Natural killer cell (primary cell): ENCODE measurements at regions not wholly inside any gene's neighbourhood (a gene's known extent, or its start where the extent isn't known, plus 50 kb on each side); places are given as distances from the start of the nearest gene placed in this dataset.

Experiments used
- ATAC-seq, 3 donors: fragments of 150-1000 bp in 2 of 3; fragments of 200-7000 bp in 1 of 3; cut with Tn5 transposase; 1 replicate in 1 of 3; 2 replicates in 2 of 3; pipeline ENCODE4 v1.10.0; 2021; ENCODE audit warnings: mild to moderate bottlenecking in 2 of 3, moderate library complexity in 2 of 3
- DNase-seq, 2 donors: peaks; one replicate each; pipeline versions ENCODE4 v3.0.0 to v3.0.0-alpha.2; 2013 to 2021; ENCODE audit warnings: mixed read lengths in 1 of 2
- H3K27ac ChIP-seq: one replicate; pipeline ENCODE4 v1.5.1; 2013; ENCODE audit warnings: mild to moderate bottlenecking, low read length
- H3K27me3 ChIP-seq: one replicate; pipeline ENCODE4 v1.6.1; 2013; ENCODE audit warnings: low read length; ENCODE audit not compliant: control insufficient read depth, insufficient read depth
- H3K36me3 ChIP-seq: one replicate; pipeline ENCODE4 v1.6.1; 2013; ENCODE audit warnings: low read length; ENCODE audit not compliant: control insufficient read depth, insufficient read depth
- H3K4me1 ChIP-seq: one replicate; pipeline ENCODE4 v1.6.1; 2013; ENCODE audit warnings: low read length; ENCODE audit not compliant: control insufficient read depth, insufficient read depth
- H3K4me3 ChIP-seq: one replicate; pipeline ENCODE4 v1.5.1; 2013; ENCODE audit warnings: low read length
- H3K9me3 ChIP-seq: one replicate; pipeline ENCODE4 v1.6.1; 2013; ENCODE audit warnings: low read length; ENCODE audit not compliant: control insufficient read depth, insufficient read depth
- H3K27ac Mint-ChIP-seq, 2 donors: one replicate each; pipeline ENCODE4 v1.8.0; 2022; ENCODE audit warnings: mild to moderate bottlenecking in 2 of 2, mixed read lengths in 2 of 2, moderate library complexity in 1 of 2
- H3K27me3 Mint-ChIP-seq, 2 donors: one replicate each; pipeline ENCODE4 v1.8.0; 2022; ENCODE audit warnings: low read depth in 2 of 2, mixed read lengths in 2 of 2
- H3K36me3 Mint-ChIP-seq: one replicate; pipeline ENCODE4 v1.8.0; 2022; ENCODE audit warnings: mixed read lengths
- H3K4me1 Mint-ChIP-seq, 2 donors: one replicate each; pipeline ENCODE4 v1.8.0; 2022; ENCODE audit warnings: mixed read lengths in 2 of 2
- H3K4me3 Mint-ChIP-seq: one replicate; pipeline ENCODE4 v1.8.0; 2022; ENCODE audit warnings: mild to moderate bottlenecking, moderate library complexity, mixed read lengths
- H3K9me3 Mint-ChIP-seq, 2 donors: one replicate each; pipeline ENCODE4 v1.8.0; 2022; ENCODE audit warnings: mixed read lengths in 2 of 2
- CTCF ChIP-seq: fragments of 200-600 bp; IDR thresholded peaks from one replicate; pipeline ENCODE4 v1.8.0; 2022; ENCODE audit warnings: antibody characterized with exemption
- WGBS: methylation state at CpG from one replicate; pipeline ENCODE4 v1.1.7; 2013; ENCODE audit warnings: missing lambda C conversion rate; ENCODE audit not compliant: insufficient coverage; 5-methylcytosine and 5-hydroxymethylcytosine counted together
- intact Hi-C: fragments of 100-400 bp; cut with micrococcal nuclease; formaldehyde crosslinking; loops from one replicate; pipeline ENCODE4 v1.14.2; 2022

DNA sequence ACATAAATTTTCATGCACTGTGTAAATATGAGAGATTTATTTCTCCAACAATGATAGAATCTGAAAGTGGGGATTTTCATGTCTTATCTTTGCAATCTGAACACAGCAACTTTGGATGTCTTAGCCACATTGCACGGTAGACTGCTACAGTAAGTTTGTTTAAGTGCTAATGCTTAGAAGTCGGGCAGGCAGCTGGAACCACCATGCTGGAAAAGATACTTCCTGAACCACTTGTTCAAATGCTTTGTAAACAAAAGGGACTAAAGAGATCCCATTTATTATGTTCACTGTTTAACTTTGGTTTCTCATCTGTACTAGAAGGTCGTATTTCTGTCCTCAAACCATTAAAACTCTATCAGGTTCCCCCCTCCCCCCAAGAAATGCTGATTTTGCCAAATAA lies 555.9 kb upstream of the DIPK2B start:
- no peaks in the 10 kb centered on the region for H3K27me3 Mint-ChIP-seq
- H3K27ac ChIP-seq = no peak overlapping the region
- H3K4me1 ChIP-seq = peaks cover 51% of the 10 kb centered on the region
- no peaks in the 10 kb centered on the region for H3K36me3 ChIP-seq
- peak overlapping the region in 1 of 2 donors; percentile 53 for H3K27ac Mint-ChIP-seq
- DNase-seq = peak in 1 of 2 donors; percentile 63
- peaks cover 42 to 47% of the 10 kb centered on the region in 2 donors for H3K4me1 Mint-ChIP-seq
- no peaks in the 10 kb centered on the region for H3K9me3 Mint-ChIP-seq
- WGBS = 0% methylated on average over 2 of the region's 3 CpGs
- no peaks in the 10 kb centered on the region for H3K27me3 ChIP-seq
- intact Hi-C loops = loop anchor here (10.0 kb wide), 1 partner anchor 48 kb away; no protein-coding TSS in a partner anchor
- no peak overlapping the region for H3K4me3 ChIP-seq
- ATAC-seq = no peak
- H3K4me3 Mint-ChIP-seq = peak overlapping the region; percentile 33
- H3K9me3 ChIP-seq = no peaks in the 10 kb centered on the region
- TF ChIP-seq CTCF = no peak
- no peaks in the 10 kb centered on the region for H3K36me3 Mint-ChIP-seq

- Mint-ChIP-seq H3K27ac (peak overlapping the region in 1 of 2 donors; percentile 78), H3K4me3 (peak overlapping the region; percentile 58), H3K9me3 (no peaks in the 10 kb centered on the region), H3K36me3 (no peaks in the 10 kb centered on the region), H3K27me3 (no peaks in the 10 kb centered on the region), H3K4me1 (peaks cover 41 to 44% of the 10 kb centered on the region in 2 donors)
- Histone ChIP-seq H3K4me1 (peaks cover 50% of the 10 kb centered on the region), H3K27ac (peak overlapping the region; percentile 14), H3K4me3 (no peak overlapping the region), H3K36me3 (no peaks in the 10 kb centered on the region), H3K9me3 (no peaks in the 10 kb centered on the region), H3K27me3 (no peaks in the 10 kb centered on the region)
- DNase-seq (no peak), ATAC-seq (no peak)
- no peak for TF ChIP-seq CTCF
- WGBS = no CpG with 5 or more reads among the region's 2 CpGs
- intact Hi-C loops = loop anchor here (10.0 kb wide), 1 partner anchor 49 kb away; no protein-coding TSS in a partner anchor
These were observed 555.0 kb upstream of the DIPK2B start for GRCh38 chrX:45755703-45756102.

GRCh38 chrX:45751156-45751555 lies 550.5 kb upstream of the DIPK2B start:
- ATAC-seq (no peak), DNase-seq (no peak)
- no peak overlapping the region for H3K27ac ChIP-seq
- no peak overlapping the region for H3K4me3 ChIP-seq
- 67% methylated on average over 1 of the region's 3 CpGs for WGBS
- no peaks in the 10 kb centered on the region for H3K27me3 ChIP-seq
- Mint-ChIP-seq H3K36me3 (no peaks in the 10 kb centered on the region), H3K9me3 (no peaks in the 10 kb centered on the region), H3K27ac (peak overlapping the region in 1 of 2 donors; percentile 10), H3K4me1 (peaks cover 23 to 30% of the 10 kb centered on the region in 2 donors), H3K27me3 (no peaks in the 10 kb centered on the region), H3K4me3 (no peak overlapping the region)
- intact Hi-C loops = loop anchor here (10.0 kb wide), 1 partner anchor 54 kb away; no protein-coding TSS in a partner anchor
- no peaks in the 10 kb centered on the region for H3K9me3 ChIP-seq
- H3K4me1 ChIP-seq = peaks cover 31% of the 10 kb centered on the region
- no peak for TF ChIP-seq CTCF
- H3K36me3 ChIP-seq = peaks cover 7% of the 10 kb centered on the region

DNA sequence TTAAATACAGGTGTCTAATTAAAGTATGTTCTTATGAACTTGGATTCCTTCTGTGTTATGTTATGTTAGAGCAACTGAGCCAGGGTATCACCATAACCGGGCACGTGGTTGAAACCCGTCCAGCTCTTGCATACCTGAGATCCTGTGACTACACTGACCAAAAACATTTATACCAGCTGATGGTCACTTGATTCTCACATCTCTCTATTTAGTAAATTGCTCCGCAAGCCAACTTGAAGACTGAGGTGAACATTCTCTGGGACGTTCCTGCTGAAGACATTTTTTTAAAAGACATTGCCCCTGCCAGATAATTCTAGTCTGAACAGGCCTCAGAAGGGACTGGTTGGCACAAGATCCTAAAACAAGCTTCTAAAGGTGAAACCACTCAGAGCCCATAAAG lies 550.0 kb upstream of the DIPK2B start:
- H3K36me3 Mint-ChIP-seq = no peaks in the 10 kb centered on the region
- intact Hi-C loops = loop anchor here (10.0 kb wide), 1 partner anchor 54 kb away; no protein-coding TSS in a partner anchor
- no peaks in the 10 kb centered on the region for H3K9me3 Mint-ChIP-seq
- no peak for TF ChIP-seq CTCF
- Histone ChIP-seq H3K27ac (no peak overlapping the region), H3K9me3 (no peaks in the 10 kb centered on the region), H3K27me3 (no peaks in the 10 kb centered on the region), H3K36me3 (peaks cover 13% of the 10 kb centered on the region), H3K4me3 (no peak overlapping the region), H3K4me1 (peaks cover 27% of the 10 kb centered on the region)
- WGBS = 86% methylated on average over 5 of the region's 5 CpGs
- H3K4me3 Mint-ChIP-seq = no peak overlapping the region
- H3K4me1 Mint-ChIP-seq = peaks cover 19 to 25% of the 10 kb centered on the region in 2 donors
- peak overlapping the region in 1 of 2 donors; percentile 10 for H3K27ac Mint-ChIP-seq
- no peak for ATAC-seq
- H3K27me3 Mint-ChIP-seq = no peaks in the 10 kb centered on the region
- DNase-seq = no peak
